Left lung (tissue), 4 donors: ENCODE measurements at regions not wholly inside any gene's neighbourhood (a gene's known extent, or its start where the extent isn't known, plus 50 kb on each side); places are given as distances from the start of the nearest gene placed in this dataset.

Experiments
- ATAC-seq: fragments of 200-7000 bp; cut with Tn5 transposase; one replicate; pipeline ENCODE4 v1.9.1; 2020; ENCODE audit warnings: moderate library complexity
- DNase-seq, 4 donors: peaks; one replicate each; pipeline ENCODE4 v3.0.0-alpha.2; 2013 to 2020
- H3K27ac ChIP-seq, 2 donors: fragments of 200-600 bp; sonication (generic) in 1 of 2; one replicate each; pipeline versions ENCODE4 v1.5.0 to v1.8.0; 2020 to 2021
- H3K27me3 ChIP-seq, 2 donors: fragments of 200-600 bp; sonication (generic) in 1 of 2; one replicate each; pipeline versions ENCODE4 v1.5.0 to v1.8.0; 2020 to 2021
- H3K36me3 ChIP-seq, 2 donors: fragments of 200-600 bp; sonication (generic) in 1 of 2; one replicate each; pipeline versions ENCODE4 v1.5.0 to v1.8.0; 2020 to 2021
- H3K4me1 ChIP-seq, 2 donors: fragments of 200-600 bp; one replicate each; pipeline ENCODE4 v1.8.0; 2021
- H3K4me3 ChIP-seq, 2 donors: fragments of 200-600 bp; sonication (generic) in 1 of 2; one replicate each; pipeline versions ENCODE4 v1.5.0 to v1.8.0; 2020 to 2021; ENCODE audit warnings: mild to moderate bottlenecking in 1 of 2
- H3K9me3 ChIP-seq, 2 donors: fragments of 200-600 bp; sonication (generic) in 1 of 2; one replicate each; pipeline versions ENCODE4 v1.5.0 to v1.8.0; 2020 to 2021
- CTCF ChIP-seq, 2 donors: fragments of 200-600 bp; sonication (generic) in 1 of 2; IDR thresholded peaks; one replicate each; pipeline versions ENCODE4 v1.5.0 to v1.8.0; 2021; ENCODE audit warnings: antibody characterized with exemption in 2 of 2
- intact Hi-C, 2 donors: fragments of 100-400 bp; cut with DNase I; formaldehyde crosslinking; loops; one replicate each; pipeline versions ENCODE4 v1.11.2 to v1.14.2; 2022
- donor health status: DM: no; HTN: yes; CAD: no.
- donor health status: DM: no; HTN: no; CAD: no.

DNA sequence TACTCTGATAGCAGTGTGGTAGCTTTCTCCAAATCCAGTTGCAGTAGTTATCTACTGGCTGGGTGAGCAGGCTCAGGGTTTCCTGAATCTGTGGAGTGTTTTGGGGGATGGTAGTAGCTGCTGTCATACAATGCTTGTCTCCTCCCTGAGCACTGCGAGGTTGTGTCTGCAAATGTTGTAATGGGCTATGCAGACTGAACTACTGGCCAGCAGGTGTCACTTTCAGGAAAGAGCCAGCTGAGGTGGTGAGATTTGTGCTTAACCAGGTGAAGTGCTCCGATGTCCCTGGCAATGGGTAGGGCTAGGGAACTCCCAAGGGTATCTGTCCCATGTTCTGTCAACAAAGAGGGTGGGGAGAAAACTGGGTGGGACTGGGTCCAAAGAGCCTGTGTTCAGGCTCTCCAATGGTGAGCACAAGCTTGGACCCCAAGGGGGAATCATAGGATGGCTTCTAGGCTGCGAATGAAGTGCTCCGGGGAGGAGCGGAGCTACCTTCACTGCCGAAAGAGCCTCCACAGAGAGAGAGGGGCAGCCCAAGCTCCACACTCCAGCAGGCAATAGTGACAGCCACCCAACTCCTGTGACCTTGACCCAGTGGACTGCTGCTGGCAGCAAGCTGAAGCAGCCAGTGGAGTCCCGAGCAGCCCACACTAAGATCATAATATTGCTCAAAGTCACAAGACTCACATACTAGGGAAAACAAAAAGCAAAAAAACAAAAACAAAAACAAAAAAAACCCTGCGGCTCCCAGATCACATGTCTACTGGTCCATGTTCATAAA, 1324.0 kb upstream of the USP15 start:
- DNase-seq: no peak
- ATAC-seq: no peak
- no peaks in the 10 kb centered on the region for H3K4me1 ChIP-seq
- no peaks in the 10 kb centered on the region for H3K27me3 ChIP-seq
- H3K9me3 ChIP-seq: peaks cover 0 to 35% of the 10 kb centered on the region in 2 donors
- H3K4me3 ChIP-seq: no peak overlapping the region
- no peak overlapping the region for H3K27ac ChIP-seq
- TF ChIP-seq CTCF (IDR thresholded peaks at IDR 0.05): no peak
- no peaks in the 10 kb centered on the region for H3K36me3 ChIP-seq
- intact Hi-C loops: no loop called here

DNA sequence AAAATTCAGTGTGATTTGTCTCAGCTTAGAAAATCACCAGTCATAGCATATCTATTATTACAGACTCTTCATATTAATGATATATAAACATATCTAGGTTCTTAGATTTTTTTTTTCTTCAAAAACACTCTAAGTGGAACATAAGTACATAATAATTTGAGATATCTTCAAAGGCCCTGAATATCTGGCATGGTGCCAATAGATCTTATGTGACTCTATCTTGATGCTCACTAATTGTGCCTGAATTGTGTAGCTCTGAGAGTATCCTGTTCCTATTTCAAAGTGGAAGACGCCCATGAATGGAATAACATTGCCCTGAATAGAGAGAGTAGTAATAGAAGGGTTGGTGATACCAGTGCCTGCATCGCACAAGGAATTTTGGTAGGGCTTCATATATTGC, 1312.7 kb upstream of the USP15 start:
- ATAC-seq (no peak), DNase-seq (no peak)
- H3K27me3 ChIP-seq: no peaks in the 10 kb centered on the region
- no peaks in the 10 kb centered on the region for H3K9me3 ChIP-seq
- intact Hi-C loops: no loop called here
- H3K27ac ChIP-seq: no peak overlapping the region
- H3K36me3 ChIP-seq: no peaks in the 10 kb centered on the region
- no peaks in the 10 kb centered on the region for H3K4me1 ChIP-seq
- no peak overlapping the region for H3K4me3 ChIP-seq
- TF ChIP-seq CTCF (IDR thresholded peaks at IDR 0.05): no peak

DNA sequence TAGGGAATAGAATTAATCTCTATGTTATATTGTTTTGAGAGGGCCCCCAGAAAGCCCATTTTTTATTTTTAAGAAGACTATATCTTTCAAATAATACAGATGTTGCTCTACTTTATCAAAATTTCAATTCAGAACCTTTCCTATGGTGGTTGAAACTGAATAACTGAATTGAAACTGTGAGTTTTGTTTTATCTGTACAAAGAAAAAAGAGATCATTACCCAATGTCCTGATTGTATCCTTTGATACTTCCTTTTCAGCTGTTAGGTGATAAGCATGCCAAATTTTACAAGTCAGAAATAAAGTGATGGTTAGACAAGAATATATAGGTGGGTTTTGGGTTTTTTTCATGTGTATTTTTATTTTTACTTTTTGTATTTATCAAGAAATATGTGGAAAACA, 1293.1 kb upstream of the USP15 start:
- H3K4me3 ChIP-seq: no peak overlapping the region
- no peaks in the 10 kb centered on the region for H3K27me3 ChIP-seq
- intact Hi-C loops: no loop called here
- H3K27ac ChIP-seq: no peak overlapping the region
- DNase-seq (no peak), ATAC-seq (no peak)
- no peaks in the 10 kb centered on the region for H3K36me3 ChIP-seq
- no peak for TF ChIP-seq CTCF (IDR thresholded peaks at IDR 0.05)
- H3K4me1 ChIP-seq: no peaks in the 10 kb centered on the region
- peaks cover 0 to 3% of the 10 kb centered on the region in 2 donors for H3K9me3 ChIP-seq

GRCh38 chr12:60977966-60978365, 1282.2 kb upstream of the USP15 start:
- Histone ChIP-seq H3K36me3 (no peaks in the 10 kb centered on the region), H3K4me1 (no peaks in the 10 kb centered on the region), H3K27me3 (no peaks in the 10 kb centered on the region), H3K4me3 (no peak overlapping the region), H3K9me3 (peaks cover 0 to 6% of the 10 kb centered on the region in 2 donors), H3K27ac (no peak overlapping the region)
- intact Hi-C loops: no loop called here
- no peak for DNase-seq
- TF ChIP-seq CTCF (IDR thresholded peaks at IDR 0.05): no peak
- ATAC-seq: no peak

GRCh38 chr12:60980558-60980957, 1279.6 kb upstream of the USP15 start:
- ATAC-seq: no peak

More at GRCh38 chr12:60980558-60980957, 1279.6 kb upstream of the USP15 start:
- H3K4me1 ChIP-seq: no peaks in the 10 kb centered on the region
- intact Hi-C loops: no loop called here
- DNase-seq: no peak
- no peak for TF ChIP-seq CTCF (IDR thresholded peaks at IDR 0.05)
- no peaks in the 10 kb centered on the region for H3K36me3 ChIP-seq
- H3K27ac ChIP-seq: no peak overlapping the region
- H3K9me3 ChIP-seq: peaks cover 0 to 10% of the 10 kb centered on the region in 2 donors
- no peaks in the 10 kb centered on the region for H3K27me3 ChIP-seq
- H3K4me3 ChIP-seq: no peak overlapping the region
